H1 (cell line): ENCODE measurements at regions not wholly inside any gene's neighbourhood (a gene's known extent, or its start where the extent isn't known, plus 50 kb on each side); places are given as distances from the start of the nearest gene placed in this dataset.

Source experiments
- CTCF ChIP-seq, 3 experiments: IDR thresholded peaks; 1 replicate in 2 of 3; 2 replicates in 1 of 3; pipeline versions ENCODE4 v1.5.1 to v1.6.1; 2011; ENCODE audit warnings: low read length in 3 of 3, mild to moderate bottlenecking in 3 of 3, inconsistent platforms in 2 of 3, low read depth in 1 of 3, moderate library complexity in 1 of 3; ENCODE audit not compliant: insufficient read depth in 1 of 3; ENCODE audit errors: control extremely low read depth in 1 of 3
- EZH2 ChIP-seq: fragments of 200-600 bp; sonication (generic); IDR thresholded peaks from 2 replicates; pipeline ENCODE4 v1.7.1; 2012; ENCODE audit warnings: low read depth, mild to moderate bottlenecking, moderate library complexity, low read length, inconsistent platforms; ENCODE audit not compliant: severe bottlenecking

DNA sequence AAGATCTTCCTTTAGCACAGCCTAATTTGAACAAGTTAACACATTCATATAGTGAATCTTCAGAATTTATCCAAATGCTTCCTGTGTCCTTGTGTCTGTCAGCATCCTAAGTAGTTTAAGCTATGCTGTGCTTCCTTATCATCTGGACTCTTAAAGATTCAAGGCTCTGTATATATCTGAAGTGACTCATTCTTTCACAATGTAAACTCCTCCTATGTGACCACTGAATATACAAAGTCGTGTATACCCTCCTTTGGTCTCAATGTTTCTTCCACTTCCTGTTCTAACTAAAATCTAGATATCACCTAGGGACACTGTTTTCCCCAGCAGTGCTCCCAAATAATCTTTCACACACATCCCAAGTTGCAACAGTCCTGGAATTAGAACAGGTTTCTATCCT lies 935.7 kb upstream of the NUDT12 start:
- TF ChIP-seq EZH2, result no peak
- no peak for TF ChIP-seq CTCF (IDR thresholded peaks at IDR 0.05; ENCODE audit: control extremely low read depth in 1 of 3, insufficient read depth in 1 of 3, low read depth in 1 of 3, low read length in 3 of 3)
